GM19035 (cell line): ENCODE measurements at regions not wholly inside any gene's neighbourhood (a gene's known extent, or its start where the extent isn't known, plus 50 kb on each side); places are given as distances from the start of the nearest gene placed in this dataset.
A peak's percentile ranks its signal among the peaks of the same experiment; 100 is the strongest.

Experiments
- ATAC-seq: cut with Tn5 transposase; IDR thresholded peaks from one replicate; pipeline ENCODE4 v1.9.1; 2021; ENCODE audit not compliant: unreplicated experiment

GRCh38 chr4:119722670-119723069 lies 94.1 kb upstream of the PDE5A start:
- no peak for ATAC-seq

DNA sequence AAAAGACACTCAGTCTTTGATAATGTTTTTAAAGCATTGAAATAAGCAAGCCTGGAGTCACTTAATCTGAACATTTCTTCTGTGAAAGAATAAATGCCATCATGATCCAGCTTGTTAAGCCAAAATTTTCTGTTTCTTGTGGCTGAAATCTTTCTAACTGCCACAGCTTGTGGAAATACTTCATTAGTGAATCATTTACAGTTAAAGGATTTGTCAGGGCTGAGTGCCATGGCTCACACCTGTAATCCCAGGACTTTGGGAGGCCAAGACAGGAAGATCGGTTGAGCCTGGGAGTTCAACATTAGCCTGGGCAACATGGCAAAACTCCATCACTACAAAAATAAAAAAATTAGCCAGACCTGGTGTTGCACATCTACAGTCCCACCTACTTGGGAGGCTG lies 93.3 kb upstream of the PDE5A start:
- ATAC-seq = no peak

DNA sequence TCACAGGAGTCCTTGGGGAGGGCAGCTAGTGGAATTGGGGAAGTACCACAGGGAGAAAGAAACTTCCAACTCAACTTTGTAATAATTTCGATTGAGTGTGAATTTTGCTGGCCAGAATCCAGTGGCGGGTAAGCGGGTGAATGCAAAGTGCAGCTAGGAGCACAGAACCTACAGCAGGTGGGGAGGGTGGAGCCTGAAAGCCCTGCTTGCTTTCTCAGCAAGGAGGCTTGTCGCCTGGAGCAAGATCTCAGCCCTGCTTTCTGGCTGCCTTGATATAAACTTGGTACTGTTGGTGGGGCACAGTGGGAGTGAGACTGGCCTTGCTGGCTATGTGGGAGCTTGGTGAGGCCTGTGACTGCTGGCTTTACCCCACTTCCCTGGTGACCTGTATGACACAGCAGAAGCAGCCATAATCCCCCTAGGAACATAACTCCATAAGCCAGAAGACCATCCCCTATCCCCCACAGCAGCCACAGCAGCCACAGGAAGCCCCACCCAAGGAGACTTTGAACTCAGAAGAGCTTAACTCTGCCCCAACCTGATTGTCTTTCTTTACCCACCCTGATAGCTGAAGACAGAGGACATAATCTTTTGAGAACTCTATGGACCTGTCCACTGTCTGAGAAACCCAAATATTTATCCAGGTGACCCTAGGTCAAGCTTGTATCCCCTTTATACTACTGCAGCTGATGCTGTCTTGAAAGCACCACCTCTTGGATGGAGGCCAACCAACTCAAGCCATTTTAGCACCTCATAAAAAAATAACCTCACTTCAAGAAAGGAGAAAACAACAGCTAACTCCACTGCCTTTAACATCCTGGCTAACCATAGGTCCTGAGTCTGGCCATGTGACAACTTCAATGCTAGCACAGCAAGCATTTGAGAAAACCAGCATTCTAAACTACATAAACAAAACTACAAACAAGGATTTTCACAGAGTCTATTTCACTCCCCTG lies 87.2 kb upstream of the PDE5A start:
- ATAC-seq = no peak

DNA sequence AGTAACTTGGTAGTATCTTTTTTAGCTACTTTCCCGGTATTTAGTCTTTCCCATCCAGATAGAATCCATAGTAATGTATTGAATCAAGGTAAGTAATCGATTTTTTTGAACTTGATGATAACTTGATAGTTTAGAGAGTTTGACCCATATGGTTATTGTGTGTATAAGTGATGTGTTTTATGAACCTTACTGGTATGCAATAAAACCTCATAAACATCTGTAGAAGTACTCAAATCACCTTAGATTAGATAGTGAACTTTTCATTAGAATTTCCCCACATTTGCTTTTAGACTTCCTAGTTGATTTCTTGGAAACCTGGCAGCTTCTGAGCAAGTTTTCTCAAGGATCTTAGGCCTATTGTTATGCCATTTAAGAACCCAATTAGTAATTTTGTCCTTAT lies 80.8 kb upstream of the PDE5A start:
- no peak for ATAC-seq

DNA sequence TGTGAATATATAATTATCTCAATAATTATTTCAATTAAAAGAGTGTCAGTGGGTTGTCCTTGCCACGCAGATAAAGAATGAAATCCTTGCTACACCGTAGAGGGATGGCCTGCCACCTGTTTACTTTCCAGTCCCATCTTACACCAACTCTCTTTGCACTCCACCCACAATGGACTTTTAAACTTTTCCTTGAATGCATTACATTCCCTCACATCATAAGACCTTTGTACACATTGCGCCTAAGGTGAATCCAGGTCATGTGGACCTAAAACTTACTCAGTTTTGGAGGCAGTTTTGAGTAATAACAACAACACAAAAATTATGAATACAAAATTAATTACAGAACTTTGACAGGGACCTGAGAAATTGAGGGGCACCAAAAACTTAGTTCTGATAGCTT lies 78.7 kb upstream of the PDE5A start:
- ATAC-seq = no peak

DNA sequence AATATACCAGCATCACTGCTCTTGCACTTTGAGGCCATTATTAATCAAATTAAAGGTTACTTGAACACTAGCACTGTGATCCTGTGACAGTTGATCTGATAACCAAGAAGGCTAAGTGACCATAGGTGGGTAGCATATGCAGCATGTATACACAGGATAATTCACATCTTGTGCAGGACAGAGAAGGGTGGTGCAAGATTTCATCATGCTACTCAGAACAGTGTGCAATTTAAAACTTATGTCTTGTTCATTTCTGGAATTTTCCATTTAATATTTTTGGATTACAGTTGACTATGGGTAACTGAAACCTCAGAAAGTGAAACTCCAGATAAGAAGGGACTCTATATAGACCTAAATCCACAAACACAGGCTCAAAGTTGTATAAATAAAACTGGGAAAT lies 78.2 kb upstream of the PDE5A start:
- no peak for ATAC-seq

DNA sequence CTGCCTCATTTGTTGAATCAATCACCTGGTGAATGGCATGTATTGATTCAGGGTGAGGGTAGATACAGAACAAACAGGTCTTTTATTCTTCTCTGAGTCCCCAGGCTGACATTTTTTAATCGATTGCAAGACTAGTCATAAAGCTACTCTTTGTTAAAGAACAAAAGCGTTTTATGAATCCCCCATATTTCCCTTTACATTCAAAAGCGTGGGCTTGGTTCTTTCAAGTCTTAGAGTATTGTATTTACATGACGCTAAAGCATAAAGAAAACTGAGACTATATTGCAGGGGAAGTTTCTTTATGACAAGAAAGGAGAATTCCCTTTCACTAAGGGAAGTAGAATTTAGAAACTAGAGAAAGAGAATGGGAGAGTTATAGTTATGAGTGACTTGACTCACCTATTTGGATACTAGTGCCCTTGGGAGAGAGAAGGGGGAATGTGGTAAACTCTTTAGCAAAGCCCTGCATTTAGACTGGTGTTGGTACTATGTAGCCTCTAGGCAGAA lies 69.3 kb upstream of the PDE5A start:
- peak; percentile 60 for ATAC-seq

DNA sequence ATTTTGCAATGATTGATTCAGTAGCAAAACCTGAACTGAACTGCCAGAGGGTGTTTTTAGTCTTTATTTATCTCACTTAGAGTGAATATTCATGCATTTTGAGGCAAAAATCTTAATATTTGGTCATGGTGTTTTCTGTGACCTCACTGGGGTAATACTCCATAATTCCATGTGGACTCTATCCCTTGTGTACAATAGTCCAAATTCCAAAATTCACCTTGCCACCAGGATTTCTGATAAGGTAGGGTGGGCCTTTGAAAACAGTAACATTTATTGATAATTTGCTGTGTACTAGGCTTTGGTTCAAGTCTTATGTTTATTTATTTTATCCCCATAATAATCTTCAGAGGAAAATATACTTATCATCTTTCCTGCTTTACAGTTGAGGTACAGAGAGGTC lies 68.4 kb upstream of the PDE5A start:
- ATAC-seq = no peak

DNA sequence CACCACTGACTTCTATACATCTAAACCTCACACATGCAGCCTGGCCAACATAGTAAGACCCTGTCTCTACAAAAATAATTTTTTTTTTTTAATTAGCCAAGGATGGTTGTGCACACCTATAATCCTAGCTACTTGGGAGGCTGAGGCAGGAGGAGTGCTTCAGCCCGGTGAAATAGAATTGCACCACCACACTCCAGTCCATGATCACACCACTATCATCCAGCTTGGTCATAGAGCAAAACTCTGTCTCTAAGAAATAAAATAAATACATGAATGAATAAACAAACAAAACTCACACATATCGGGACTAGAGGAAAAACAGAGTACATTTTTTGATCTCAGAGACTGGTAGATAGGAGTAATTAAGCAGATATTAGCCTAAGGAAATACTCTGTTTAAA lies 66.6 kb upstream of the PDE5A start:
- ATAC-seq = no peak

GRCh38 chr4:119693126-119693525 lies 64.5 kb upstream of the PDE5A start:
- no peak for ATAC-seq

- no peak for ATAC-seq
Measured at GRCh38 chr4:119692001-119692400, 63.4 kb upstream of the PDE5A start.

- ATAC-seq = no peak
Measured at GRCh38 chr4:119690871-119691270, 62.3 kb upstream of the PDE5A start.

- no peak for ATAC-seq
Measured at GRCh38 chr4:119688446-119688845, 59.8 kb upstream of the PDE5A start.

- ATAC-seq = no peak
Measured at GRCh38 chr4:119684463-119684862, 55.9 kb upstream of the PDE5A start.

DNA sequence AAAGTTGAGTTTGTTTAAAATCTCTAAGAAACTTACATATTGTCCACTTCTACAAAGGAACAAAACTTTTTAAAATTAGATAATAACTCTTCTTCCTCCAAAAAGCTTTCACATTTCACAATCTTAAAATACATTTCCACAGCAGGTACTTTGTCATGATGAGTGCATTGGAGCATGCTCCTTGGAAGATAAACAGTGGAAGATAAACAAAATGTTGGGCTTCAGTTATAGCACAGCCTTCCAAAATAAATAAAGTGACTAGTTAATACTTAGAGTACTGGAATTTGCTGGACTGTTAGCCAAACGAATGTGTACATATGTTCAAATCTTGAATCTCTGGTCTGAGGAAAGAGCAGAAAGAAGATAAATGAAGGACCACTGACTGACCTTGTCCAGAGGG lies 54.9 kb upstream of the PDE5A start:
- no peak for ATAC-seq

GRCh38 chr4:119682099-119682498 lies 53.5 kb upstream of the PDE5A start:
- no peak for ATAC-seq

DNA sequence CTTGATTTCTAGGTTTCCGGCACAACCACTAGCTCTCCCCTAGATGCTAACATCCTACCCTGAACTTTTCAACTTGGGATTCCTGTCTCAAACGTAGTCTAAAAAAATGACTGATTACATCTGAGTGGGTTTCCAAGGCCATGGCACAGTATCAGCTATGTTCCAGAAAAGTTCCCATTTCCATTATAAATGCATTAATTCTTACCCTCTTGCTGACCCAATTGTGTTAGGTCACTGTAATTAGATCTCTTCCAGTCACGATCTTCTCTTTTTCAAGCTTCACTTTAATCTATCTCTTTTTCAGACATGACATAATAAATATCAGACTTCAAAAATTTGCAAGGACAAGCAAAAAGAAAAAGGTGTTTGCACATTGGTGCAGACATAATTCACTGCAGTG lies 50.6 kb upstream of the PDE5A start:
- ATAC-seq = no peak

GRCh38 chr4:119678761-119679160 lies 50.2 kb upstream of the PDE5A start:
- no peak for ATAC-seq
